ENCODE measurements at regions not wholly inside any gene's neighbourhood (a gene's known extent, or its start where the extent isn't known, plus 50 kb on each side); places are given as distances from the start of the nearest gene placed in this dataset.

DNA sequence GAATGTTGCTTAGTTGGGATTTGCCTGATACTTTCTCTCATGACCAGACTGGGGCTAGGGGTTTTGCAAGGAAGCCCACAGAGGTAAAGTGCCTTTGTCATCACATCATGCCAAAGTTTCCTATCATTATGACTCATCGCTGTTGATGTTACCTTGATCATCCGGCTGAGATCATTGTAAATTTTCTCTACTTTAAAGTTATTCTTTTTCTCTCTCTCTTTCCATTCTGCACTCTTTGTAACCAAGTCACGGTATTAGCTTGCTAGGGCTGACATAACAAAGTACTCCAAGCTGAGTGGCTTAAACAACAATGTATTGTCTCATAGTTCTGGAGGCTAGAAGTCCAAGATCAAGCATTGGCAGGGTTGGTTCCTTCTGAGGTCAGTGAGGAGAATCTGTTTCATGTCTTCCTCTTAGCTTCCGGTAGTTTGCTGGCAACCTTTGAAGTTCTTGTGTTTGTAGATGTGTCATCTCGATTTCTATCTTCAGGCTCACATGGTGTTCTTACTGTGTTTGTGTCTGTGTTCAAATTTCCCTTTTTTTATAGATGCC lies 113.0 kb downstream of the DTHD1 start:
- no peak overlapping the region for H3K4me3 ChIP-seq (ENCODE audit: low read depth, low read length)
- no peak overlapping the region for H3K27ac ChIP-seq (ENCODE audit: extremely low read depth, low read depth, low read length)
- no peaks in the 10 kb centered on the region for H3K4me1 ChIP-seq (ENCODE audit: control insufficient read depth, insufficient read depth, low read length)
- ChIA-PET CTCF (no interaction called here), POLR2A (no interaction called here)
- TF ChIP-seq EGR2 (tag by site-specific recombination; IDR thresholded peaks at IDR 0.05; ENCODE audit: low read depth) = no peak
- TF ChIP-seq ZNF114 (tag by site-specific recombination; IDR thresholded peaks at IDR 0.05) = no peak
- TF ChIP-seq ZIC2 (tag by site-specific recombination; IDR thresholded peaks at IDR 0.05) = no peak
- no peak for TF ChIP-seq ZFP41 (tag by site-specific recombination; IDR thresholded peaks at IDR 0.05; ENCODE audit: borderline replicate concordance)
- TF ChIP-seq ZNF658 (tag by site-specific recombination; IDR thresholded peaks at IDR 0.05) = no peak
- no peak for TF ChIP-seq ZNF510 (tag by site-specific recombination; IDR thresholded peaks at IDR 0.05; ENCODE audit: insufficient replicate concordance)
- TF ChIP-seq, protein P1, sequence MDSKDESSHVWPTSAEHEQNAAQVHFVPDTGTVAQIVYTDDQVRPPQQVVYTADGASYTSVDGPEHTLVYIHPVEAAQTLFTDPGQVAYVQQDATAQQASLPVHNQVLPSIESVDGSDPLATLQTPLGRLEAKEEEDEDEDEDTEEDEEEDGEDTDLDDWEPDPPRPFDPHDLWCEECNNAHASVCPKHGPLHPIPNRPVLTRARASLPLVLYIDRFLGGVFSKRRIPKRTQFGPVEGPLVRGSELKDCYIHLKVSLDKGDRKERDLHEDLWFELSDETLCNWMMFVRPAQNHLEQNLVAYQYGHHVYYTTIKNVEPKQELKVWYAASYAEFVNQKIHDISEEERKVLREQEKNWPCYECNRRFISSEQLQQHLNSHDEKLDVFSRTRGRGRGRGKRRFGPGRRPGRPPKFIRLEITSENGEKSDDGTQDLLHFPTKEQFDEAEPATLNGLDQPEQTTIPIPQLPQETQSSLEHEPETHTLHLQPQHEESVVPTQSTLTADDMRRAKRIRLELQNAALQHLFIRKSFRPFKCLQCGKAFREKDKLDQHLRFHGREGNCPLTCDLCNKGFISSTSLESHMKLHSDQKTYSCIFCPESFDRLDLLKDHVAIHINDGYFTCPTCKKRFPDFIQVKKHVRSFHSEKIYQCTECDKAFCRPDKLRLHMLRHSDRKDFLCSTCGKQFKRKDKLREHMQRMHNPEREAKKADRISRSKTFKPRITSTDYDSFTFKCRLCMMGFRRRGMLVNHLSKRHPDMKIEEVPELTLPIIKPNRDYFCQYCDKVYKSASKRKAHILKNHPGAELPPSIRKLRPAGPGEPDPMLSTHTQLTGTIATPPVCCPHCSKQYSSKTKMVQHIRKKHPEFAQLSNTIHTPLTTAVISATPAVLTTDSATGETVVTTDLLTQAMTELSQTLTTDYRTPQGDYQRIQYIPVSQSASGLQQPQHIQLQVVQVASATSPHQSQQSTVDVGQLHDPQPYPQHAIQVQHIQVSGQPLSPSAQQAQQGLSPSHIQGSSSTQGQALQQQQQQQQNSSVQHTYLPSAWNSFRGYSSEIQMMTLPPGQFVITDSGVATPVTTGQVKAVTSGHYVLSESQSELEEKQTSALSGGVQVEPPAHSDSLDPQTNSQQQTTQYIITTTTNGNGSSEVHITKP (tag by site-specific recombination; IDR thresholded peaks at IDR 0.05) = no peak
- TF ChIP-seq ZNF239 (tag by site-specific recombination; IDR thresholded peaks at IDR 0.05) = no peak
- no peak for TF ChIP-seq ZSCAN18 (tag by site-specific recombination; IDR thresholded peaks at IDR 0.05)
- no peak for TF ChIP-seq ZNF341 (tag by site-specific recombination; IDR thresholded peaks at IDR 0.05; ENCODE audit: low read depth)
- no peak for TF ChIP-seq IKZF3 (tag by site-specific recombination; IDR thresholded peaks at IDR 0.05)
- TF ChIP-seq TSHZ1 (tag by site-specific recombination; IDR thresholded peaks at IDR 0.05; ENCODE audit: borderline replicate concordance) = no peak
- no peak for TF ChIP-seq ZBTB49 (tag by site-specific recombination; IDR thresholded peaks at IDR 0.05; ENCODE audit: low read depth)
- no peaks in the 10 kb centered on the region for H3K36me3 ChIP-seq (ENCODE audit: control insufficient read depth in 2 of 2, insufficient read depth in 1 of 2, low read length in 2 of 2)
- no peaks in the 10 kb centered on the region for H3K9me3 ChIP-seq (ENCODE audit: control insufficient read depth, insufficient read depth, low read depth, low read length)

Data from HEK293 (cell line).